ENCODE measurements at regions not wholly inside any gene's neighbourhood (a gene's known extent, or its start where the extent isn't known, plus 50 kb on each side); places are given as distances from the start of the nearest gene placed in this dataset.

DNA sequence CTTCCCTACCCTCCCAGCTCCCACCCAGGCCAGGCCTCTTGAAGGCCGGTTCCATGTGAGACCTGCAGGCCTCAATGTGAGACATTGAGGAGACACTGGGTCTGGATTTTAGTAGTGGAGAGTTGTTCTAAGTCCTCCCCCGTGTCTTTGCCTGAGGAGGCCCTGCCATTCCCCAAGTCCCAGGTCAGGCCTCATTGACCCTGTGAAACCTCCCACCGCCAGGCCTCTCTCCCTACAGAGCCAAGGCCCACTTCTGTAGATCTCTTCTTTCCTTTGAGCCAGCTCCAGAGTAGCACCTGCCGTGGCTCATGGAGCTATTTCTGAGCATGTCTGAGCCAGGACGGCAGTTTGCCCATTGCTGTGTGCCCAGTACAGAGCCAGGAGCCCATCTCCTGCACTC is 1419.6 kb downstream of the TBC1D22A start:
- H3K9me3 Mint-ChIP-seq, result peaks cover 3% of the 10 kb centered on the region
- H3K4me3 Mint-ChIP-seq, result no peak overlapping the region

DNA sequence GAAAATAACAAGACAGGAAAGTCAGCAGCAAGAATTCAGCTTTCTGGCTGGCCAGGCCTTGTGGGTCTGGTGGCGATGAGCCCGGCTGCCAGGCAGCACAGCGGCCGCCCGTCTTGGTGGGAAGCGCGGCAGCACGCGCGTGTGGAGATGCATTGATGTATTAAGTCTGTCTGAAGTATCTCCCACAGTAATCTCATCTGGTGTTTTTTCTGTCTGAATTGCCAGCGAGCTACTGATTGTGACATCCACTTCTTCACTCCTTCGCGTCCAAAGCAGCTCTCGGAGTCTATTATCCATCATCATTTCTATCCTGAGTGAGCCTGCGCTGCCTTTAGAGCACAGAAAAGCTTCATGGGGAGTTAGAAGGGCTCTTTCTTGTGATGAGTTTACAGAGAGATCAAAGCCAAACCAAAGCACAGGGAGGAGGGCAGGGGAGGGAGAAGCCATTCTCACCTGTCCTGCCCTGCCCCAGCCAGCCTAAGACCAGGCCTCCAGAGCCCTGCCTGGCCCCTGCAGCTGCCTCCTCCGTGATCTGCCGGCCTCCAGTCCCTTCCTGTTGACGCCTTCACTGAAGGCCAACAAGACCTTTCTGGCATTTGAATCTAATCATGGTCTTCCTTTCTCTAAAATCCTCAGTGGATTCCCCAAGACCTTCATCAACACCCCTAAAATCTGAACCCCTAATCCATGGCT is 1419.0 kb downstream of the TBC1D22A start:
- no peak for ATAC-seq (ENCODE audit: low read depth)
- peaks cover 13% of the 10 kb centered on the region for H3K27me3 Mint-ChIP-seq
- H3K4me3 Mint-ChIP-seq, result no peak overlapping the region
- no peak for DNase-seq (ENCODE audit: low spot score in 2 of 2)
- no peaks in the 10 kb centered on the region for H3K4me1 Mint-ChIP-seq
- H3K36me3 Mint-ChIP-seq, result no peaks in the 10 kb centered on the region
- H3K9me3 Mint-ChIP-seq, result peaks cover 4% of the 10 kb centered on the region
- no peak overlapping the region for H3K27ac Mint-ChIP-seq

More for the DNA sequence above, 1419.6 kb downstream of the TBC1D22A start:
- Mint-ChIP-seq H3K27ac (no peak overlapping the region), H3K36me3 (no peaks in the 10 kb centered on the region), H3K27me3 (peaks cover 13% of the 10 kb centered on the region), H3K4me1 (no peaks in the 10 kb centered on the region)
- DNase-seq (ENCODE audit: low spot score in 2 of 2) (no peak), ATAC-seq (ENCODE audit: low read depth) (no peak)

DNA sequence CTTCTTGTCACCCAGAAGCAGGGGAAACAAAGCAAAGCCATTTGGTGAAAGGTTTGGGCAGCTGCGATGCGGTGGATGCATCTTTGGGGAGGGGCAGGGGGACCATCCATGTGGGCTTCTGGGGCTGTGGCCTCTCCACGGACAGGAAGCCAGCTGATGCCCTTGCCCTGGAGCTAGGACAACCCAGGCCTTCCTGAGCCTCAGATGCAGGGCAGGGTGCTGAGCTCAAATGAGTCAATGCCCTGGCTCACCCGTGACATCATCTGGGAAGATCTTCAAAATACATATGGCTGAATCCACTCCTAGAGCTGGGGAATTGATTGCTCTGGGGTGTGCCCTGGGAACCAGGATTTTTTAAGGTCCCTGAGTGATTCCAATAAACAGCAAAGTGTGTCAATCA is 1418.2 kb downstream of the TBC1D22A start:
- no peak for ATAC-seq (ENCODE audit: low read depth)
- DNase-seq (ENCODE audit: low spot score in 2 of 2), result no peak
- no peaks in the 10 kb centered on the region for H3K4me1 Mint-ChIP-seq
- no peaks in the 10 kb centered on the region for H3K36me3 Mint-ChIP-seq
- peaks cover 12% of the 10 kb centered on the region for H3K27me3 Mint-ChIP-seq
- no peak overlapping the region for H3K4me3 Mint-ChIP-seq
- H3K27ac Mint-ChIP-seq, result no peak overlapping the region
- peaks cover 3% of the 10 kb centered on the region for H3K9me3 Mint-ChIP-seq

DNA sequence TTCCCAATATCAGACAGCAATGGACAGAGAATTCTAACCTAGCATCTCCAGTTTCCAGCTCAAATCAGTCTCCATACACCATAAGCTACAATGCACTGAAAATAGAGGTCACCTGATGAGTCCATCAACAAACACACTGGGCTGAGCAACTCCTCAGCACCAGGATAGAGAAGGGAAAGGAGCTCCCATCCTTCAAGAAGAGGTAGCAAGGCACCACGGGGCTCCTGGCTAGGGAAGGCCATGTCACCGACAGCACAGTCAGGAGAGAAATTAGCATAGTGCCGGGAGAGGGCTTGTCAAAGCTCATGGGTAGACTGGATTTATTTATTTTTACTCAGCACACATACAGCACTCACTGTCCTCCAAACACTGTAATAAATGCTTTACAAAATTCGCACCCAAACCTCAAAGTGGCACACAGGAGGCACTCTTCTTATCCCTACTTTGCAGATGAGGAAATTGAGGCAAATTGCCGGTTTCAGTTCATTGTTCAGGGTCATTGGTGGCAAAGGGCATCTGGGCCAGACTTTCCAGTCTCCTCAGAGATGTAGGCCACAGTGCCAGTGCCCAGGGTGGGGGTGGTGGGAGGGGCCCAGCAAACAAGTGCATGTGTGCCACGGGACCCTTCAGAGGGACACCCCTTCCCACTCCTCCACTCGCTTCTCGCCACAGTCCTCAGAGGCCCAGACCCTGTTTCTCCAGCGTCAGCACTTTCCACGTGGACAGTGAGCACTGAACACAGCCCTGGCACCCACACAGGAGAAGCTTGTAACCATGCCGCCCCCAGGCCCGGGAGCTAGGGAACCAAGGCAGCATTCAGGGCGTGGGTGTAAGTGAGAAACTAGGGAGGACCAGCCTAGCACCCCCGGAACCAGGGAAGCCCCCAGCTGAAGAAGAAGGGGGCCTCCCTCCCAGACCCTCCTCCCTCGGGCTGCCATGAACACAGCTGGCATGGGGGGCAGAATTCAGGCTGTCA is 1417.4 kb downstream of the TBC1D22A start:
- ATAC-seq (ENCODE audit: low read depth) (no peak), DNase-seq (ENCODE audit: low spot score in 2 of 2) (no peak)
- Mint-ChIP-seq H3K36me3 (no peaks in the 10 kb centered on the region), H3K27ac (no peak overlapping the region), H3K4me3 (no peak overlapping the region), H3K27me3 (peaks cover 12% of the 10 kb centered on the region), H3K4me1 (no peaks in the 10 kb centered on the region), H3K9me3 (peaks cover 3% of the 10 kb centered on the region)

DNA sequence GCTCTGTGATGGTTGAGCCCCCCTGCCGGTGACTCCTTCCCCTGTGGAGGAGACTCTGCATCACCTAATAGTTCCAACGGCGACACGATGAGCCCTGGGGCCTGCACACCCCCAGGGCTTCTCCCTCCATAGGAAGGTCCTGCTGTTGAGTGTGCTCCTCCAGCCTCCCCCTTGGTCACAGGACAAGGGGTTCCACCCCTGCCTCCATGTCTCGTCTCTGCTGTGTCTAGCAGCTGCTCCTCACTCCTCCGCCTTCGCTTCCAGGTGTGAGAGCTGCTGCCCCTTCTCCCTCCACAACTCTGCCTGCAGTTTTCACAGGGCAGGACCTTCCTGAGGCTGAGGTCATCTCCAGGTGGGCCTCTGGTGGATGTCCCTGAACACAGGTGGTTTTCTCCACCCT is 1416.1 kb downstream of the TBC1D22A start:
- H3K9me3 Mint-ChIP-seq, result peaks cover 2% of the 10 kb centered on the region
- no peaks in the 10 kb centered on the region for H3K4me1 Mint-ChIP-seq
- no peaks in the 10 kb centered on the region for H3K36me3 Mint-ChIP-seq
- peaks cover 11% of the 10 kb centered on the region for H3K27me3 Mint-ChIP-seq
- H3K27ac Mint-ChIP-seq, result no peak overlapping the region
- DNase-seq (ENCODE audit: low spot score in 2 of 2) (no peak), ATAC-seq (ENCODE audit: low read depth) (no peak)
- no peak overlapping the region for H3K4me3 Mint-ChIP-seq

DNA sequence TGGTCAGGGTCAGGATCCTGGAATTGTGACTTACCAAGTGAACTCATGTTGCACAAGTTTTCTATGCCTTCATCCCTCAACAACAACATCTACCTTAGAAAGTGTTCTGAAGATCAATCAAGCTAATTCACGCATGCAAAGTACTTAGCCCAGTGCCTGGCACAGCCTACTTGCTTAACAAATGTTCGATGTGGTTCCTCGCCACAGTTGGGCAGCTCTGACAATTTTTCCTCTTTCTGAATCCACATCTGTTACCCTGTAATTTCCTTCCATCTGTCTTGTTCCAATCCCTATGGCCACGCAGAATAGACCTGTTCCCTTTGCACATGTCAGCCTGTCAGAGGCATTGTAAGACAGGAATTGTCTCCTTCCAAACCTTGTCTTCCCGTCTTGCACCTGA is 1415.2 kb downstream of the TBC1D22A start:
- no peaks in the 10 kb centered on the region for H3K36me3 Mint-ChIP-seq
- DNase-seq (ENCODE audit: low spot score in 2 of 2) (no peak), ATAC-seq (ENCODE audit: low read depth) (no peak)
- H3K27ac Mint-ChIP-seq, result no peak overlapping the region
- peaks cover 11% of the 10 kb centered on the region for H3K27me3 Mint-ChIP-seq
- H3K4me1 Mint-ChIP-seq, result no peaks in the 10 kb centered on the region
- H3K9me3 Mint-ChIP-seq, result peaks cover 2% of the 10 kb centered on the region
- H3K4me3 Mint-ChIP-seq, result no peak overlapping the region

DNA sequence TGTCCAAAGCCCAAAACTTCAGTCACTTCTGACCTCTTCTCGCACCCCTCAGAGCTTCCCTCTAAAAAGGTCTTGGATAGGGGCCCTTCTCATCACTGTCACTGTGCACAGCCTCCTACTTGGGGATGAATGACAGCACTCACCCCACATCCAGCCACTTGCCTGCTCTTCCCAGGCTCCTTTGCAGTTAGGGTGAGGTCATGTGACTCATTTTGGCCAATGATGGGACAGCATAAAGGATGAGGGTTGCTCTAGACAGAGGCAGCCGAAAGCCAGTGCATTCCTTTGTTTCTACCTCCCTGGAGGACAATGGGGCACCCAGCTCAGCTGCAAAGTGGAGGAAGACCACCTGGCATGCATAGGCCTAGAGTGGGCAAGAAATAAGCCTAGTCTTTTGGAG is 1413.3 kb downstream of the TBC1D22A start:
- Mint-ChIP-seq H3K4me3 (no peak overlapping the region), H3K36me3 (peaks cover under 1% of the 10 kb centered on the region), H3K27me3 (peaks cover 9% of the 10 kb centered on the region), H3K27ac (no peak overlapping the region), H3K9me3 (peaks cover 2% of the 10 kb centered on the region), H3K4me1 (no peaks in the 10 kb centered on the region)
- DNase-seq (ENCODE audit: low spot score in 2 of 2) (no peak), ATAC-seq (ENCODE audit: low read depth) (no peak)

DNA sequence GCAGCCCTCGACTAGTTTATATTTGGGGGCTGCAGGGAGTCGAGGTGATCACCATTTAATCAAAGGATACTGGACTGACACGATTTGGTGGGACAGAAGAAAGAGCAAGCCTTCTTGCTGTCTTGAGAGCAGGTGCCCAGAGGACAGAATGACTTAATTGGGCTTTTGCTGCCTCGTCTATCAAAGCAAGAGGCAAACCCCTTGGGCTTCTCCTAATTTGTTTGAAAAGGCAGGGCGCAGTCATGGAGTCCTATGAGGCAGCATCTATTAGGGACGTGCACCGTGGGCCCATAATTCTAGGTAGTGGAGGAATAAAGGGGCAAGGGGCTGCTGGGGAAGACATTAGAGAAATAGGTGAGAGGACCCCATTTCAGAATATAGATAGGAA is 1411.3 kb downstream of the TBC1D22A start:
- H3K9me3 Mint-ChIP-seq, result peaks cover 2% of the 10 kb centered on the region
- no peak overlapping the region for H3K27ac Mint-ChIP-seq
- peaks cover 4% of the 10 kb centered on the region for H3K4me1 Mint-ChIP-seq
- H3K27me3 Mint-ChIP-seq, result peaks cover 15% of the 10 kb centered on the region
- DNase-seq (ENCODE audit: low spot score in 2 of 2) (no peak), ATAC-seq (ENCODE audit: low read depth) (no peak)
- H3K36me3 Mint-ChIP-seq, result peaks cover 1% of the 10 kb centered on the region
- no peak overlapping the region for H3K4me3 Mint-ChIP-seq

DNA sequence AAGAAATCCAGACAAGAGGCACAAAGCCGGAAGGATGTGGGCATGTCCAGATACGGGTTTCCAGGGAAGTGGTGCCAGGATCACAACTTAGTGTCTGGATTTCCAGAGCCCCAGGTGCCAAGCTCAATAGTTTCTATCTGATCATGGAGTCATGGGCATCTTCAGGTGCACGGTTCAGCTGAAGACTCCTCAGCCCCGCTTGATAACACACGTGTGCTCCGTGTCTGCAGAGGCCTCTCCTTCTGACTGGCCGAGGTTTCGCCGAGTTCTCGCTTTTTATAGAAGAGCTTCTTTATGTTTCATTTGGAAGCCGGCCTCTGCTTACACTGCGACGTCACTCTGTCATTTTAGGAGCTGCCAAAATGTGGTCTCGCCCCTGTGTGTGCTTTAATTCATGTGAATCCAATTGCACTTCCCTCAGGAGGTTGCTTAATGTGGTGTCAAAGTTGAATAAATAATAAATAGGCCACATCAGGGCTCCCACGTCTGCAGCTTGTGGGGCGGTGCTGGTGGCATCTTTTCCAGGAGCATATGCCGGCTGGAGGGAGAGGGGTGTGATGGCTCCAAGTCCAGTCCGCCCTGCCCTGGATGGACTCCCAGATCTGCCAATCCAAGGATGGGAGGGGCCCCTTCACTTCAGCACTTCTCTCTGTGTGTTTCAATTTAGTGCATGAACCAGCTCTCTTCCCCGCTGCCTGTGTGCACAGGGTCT is 1410.8 kb downstream of the TBC1D22A start:
- H3K36me3 Mint-ChIP-seq, result peaks cover 1% of the 10 kb centered on the region
- H3K27me3 Mint-ChIP-seq, result peaks cover 14% of the 10 kb centered on the region
- no peak for ATAC-seq (ENCODE audit: low read depth)
- H3K4me1 Mint-ChIP-seq, result peaks cover 4% of the 10 kb centered on the region
- H3K4me3 Mint-ChIP-seq, result no peak overlapping the region
- H3K27ac Mint-ChIP-seq, result no peak overlapping the region
- H3K9me3 Mint-ChIP-seq, result peaks cover 2% of the 10 kb centered on the region
- DNase-seq (ENCODE audit: low spot score in 2 of 2), result no peak

DNA sequence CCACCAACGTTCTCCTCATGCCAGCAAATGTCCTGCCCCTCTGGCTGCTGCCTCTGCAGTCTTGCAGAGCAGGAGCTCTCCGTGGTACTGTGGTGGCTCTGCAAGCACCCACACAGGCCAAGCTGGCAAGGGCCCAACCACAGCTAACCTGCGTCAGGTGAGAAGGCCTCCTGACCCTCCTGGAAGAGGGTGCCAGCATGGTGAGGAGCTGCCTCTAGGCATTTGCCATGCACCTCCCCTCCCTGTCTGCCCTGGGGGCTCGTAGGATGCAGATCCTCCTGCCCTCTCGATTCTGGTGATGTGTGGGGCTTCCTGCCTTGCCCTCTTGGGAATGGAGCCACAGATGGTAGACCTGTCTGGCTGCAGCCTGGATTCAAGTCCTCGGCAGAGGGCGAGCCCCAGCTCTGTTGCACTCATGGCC is 1408.8 kb downstream of the TBC1D22A start:
- Mint-ChIP-seq H3K27me3 (peaks cover 12% of the 10 kb centered on the region), H3K36me3 (peaks cover 1% of the 10 kb centered on the region), H3K4me3 (no peak overlapping the region), H3K4me1 (peaks cover 4% of the 10 kb centered on the region), H3K27ac (no peak overlapping the region), H3K9me3 (no peaks in the 10 kb centered on the region)
- no peak for ATAC-seq (ENCODE audit: low read depth)
- no peak for DNase-seq (ENCODE audit: low spot score in 2 of 2)

DNA sequence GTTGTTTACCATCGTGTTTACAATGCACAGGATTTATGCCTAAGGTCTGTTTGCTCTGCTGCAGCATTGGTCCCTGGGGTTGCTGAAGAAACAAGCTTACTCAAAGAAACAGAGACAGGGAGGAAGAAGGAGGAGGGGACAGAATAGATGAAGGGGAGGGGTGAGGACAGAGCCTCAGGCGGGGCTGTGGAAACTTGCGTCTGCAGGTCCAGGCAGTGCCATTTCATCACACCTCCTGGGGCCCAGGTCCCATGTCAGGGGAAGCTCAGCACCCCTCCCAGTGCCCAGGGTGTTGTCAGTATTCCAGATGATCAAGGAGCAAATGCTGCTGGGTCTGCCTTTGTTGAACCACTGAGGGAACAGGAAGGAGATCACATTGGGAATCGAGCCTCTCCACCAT is 1406.8 kb downstream of the TBC1D22A start:
- Mint-ChIP-seq H3K27ac (no peak overlapping the region), H3K4me1 (peaks cover 4% of the 10 kb centered on the region), H3K27me3 (peaks cover 11% of the 10 kb centered on the region), H3K9me3 (no peaks in the 10 kb centered on the region), H3K36me3 (peaks cover 1% of the 10 kb centered on the region), H3K4me3 (no peak overlapping the region)
- no peak for DNase-seq (ENCODE audit: low spot score in 2 of 2)
- ATAC-seq (ENCODE audit: low read depth), result no peak

DNA sequence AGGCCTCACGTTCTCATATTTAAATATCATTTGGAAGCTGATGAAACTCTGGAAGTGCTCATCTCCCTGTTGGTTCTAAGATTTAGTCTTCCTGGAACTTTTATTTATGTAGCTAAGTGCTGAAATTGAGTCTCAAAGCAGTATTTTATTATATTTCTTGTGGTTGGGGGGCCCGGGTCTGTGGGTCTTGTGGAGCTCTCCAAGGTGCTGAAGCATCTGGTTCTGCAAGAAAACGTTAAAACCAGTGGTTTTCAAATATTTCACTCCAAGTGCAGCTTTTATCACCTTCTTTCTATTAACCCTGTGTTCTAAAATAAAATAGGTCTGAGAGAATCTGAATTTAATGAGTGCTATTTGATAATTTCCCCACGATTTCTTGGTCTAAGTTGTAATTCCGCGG is 1404.8 kb downstream of the TBC1D22A start:
- no peaks in the 10 kb centered on the region for H3K9me3 Mint-ChIP-seq
- peaks cover 10% of the 10 kb centered on the region for H3K27me3 Mint-ChIP-seq

DNA sequence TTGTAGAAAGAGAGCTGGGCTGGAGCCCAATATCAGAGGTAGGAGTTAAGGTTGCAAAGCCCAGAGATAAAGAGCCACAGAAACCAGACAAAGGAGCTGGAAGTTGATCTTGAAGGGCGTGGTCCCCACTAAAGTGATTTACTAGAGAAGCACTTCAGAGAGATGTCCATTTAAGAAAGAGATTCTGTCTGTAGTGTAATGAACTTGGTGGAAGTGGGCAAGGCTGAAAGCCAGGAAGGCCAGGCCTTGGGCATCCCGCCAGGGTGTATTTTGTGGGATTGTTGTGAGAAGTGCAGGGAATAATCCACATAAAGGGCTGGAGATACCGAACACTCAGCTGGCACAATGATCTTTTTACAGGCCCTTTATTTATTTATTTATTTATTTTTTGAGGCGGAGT is 1398.8 kb downstream of the TBC1D22A start:
- H3K27me3 Mint-ChIP-seq, result peaks cover 2% of the 10 kb centered on the region
- no peak overlapping the region for H3K4me3 Mint-ChIP-seq
- peaks cover 3% of the 10 kb centered on the region for H3K4me1 Mint-ChIP-seq
- H3K36me3 Mint-ChIP-seq, result no peaks in the 10 kb centered on the region
- DNase-seq (ENCODE audit: low spot score in 2 of 2), result no peak
- no peaks in the 10 kb centered on the region for H3K9me3 Mint-ChIP-seq
- ATAC-seq (ENCODE audit: low read depth), result no peak
- H3K27ac Mint-ChIP-seq, result no peak overlapping the region

More for the DNA sequence above, 1404.8 kb downstream of the TBC1D22A start:
- Mint-ChIP-seq H3K4me3 (no peak overlapping the region), H3K36me3 (peaks cover 1% of the 10 kb centered on the region), H3K27ac (no peak overlapping the region), H3K4me1 (peaks cover 4% of the 10 kb centered on the region)
- ATAC-seq (ENCODE audit: low read depth), result no peak
- no peak for DNase-seq (ENCODE audit: low spot score in 2 of 2)

DNA sequence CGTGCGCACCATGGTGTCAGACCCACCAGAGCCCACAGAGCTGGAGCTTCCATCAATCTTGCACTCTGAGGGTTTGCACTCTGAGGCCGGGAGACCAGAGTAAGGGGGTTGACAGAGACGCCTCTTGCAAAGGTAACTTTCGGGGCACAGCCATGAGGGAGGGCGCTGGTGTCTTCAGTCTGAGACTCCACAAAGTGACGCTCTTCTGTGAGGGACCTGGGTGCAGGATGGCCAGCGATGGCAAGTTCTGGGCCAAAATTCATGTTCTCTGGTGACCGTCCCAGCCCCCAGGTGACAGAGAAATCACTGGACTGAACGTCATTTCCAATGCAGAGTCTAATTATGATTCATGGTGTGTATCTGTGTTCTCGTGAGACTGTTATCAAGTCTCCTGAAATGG is 1395.2 kb downstream of the TBC1D22A start:
- Mint-ChIP-seq H3K9me3 (no peaks in the 10 kb centered on the region), H3K27me3 (no peaks in the 10 kb centered on the region), H3K36me3 (no peaks in the 10 kb centered on the region), H3K4me3 (no peak overlapping the region), H3K4me1 (peaks cover 3% of the 10 kb centered on the region), H3K27ac (no peak overlapping the region)
- DNase-seq (ENCODE audit: low spot score in 2 of 2), result no peak
- ATAC-seq (ENCODE audit: low read depth), result no peak
